DND-41 (cell line): ENCODE measurements at regions not wholly inside any gene's neighbourhood (a gene's known extent, or its start where the extent isn't known, plus 50 kb on each side); places are given as distances from the start of the nearest gene placed in this dataset.

Experiments
- ATAC-seq: fragments of 200-7000 bp; cut with Tn5 transposase; 3 replicates; pipeline ENCODE4 v1.9.1; 2021; ENCODE audit warnings: low read depth; ENCODE audit not compliant: insufficient read depth
- DNase-seq: peaks from one replicate; pipeline ENCODE4 v3.0.0-alpha.2; 2020
- H2AFZ ChIP-seq: 2 replicates; pipeline ENCODE4 v1.6.0; 2012; ENCODE audit warnings: low read depth, low read length
- H3K27ac ChIP-seq: 2 replicates; pipeline ENCODE4 v1.5.1; 2012; ENCODE audit warnings: low read length, inconsistent platforms
- H3K27me3 ChIP-seq: fragments of 200-600 bp; sonication (generic); 2 replicates; pipeline ENCODE4 v1.6.0; 2012; ENCODE audit warnings: low read length, mild to moderate bottlenecking, inconsistent platforms; ENCODE audit not compliant: insufficient read depth, poor library complexity
- H3K36me3 ChIP-seq: 2 replicates; pipeline ENCODE4 v1.5.1; 2012; ENCODE audit warnings: low read length, inconsistent platforms; ENCODE audit not compliant: insufficient read depth
- H3K4me1 ChIP-seq: 2 replicates; pipeline ENCODE4 v1.5.1; 2012; ENCODE audit warnings: mild to moderate bottlenecking, low read length; ENCODE audit not compliant: insufficient read depth
- H3K4me2 ChIP-seq: 2 replicates; pipeline ENCODE4 v1.6.0; 2012; ENCODE audit warnings: mild to moderate bottlenecking, moderate library complexity, low read length, inconsistent platforms; ENCODE audit not compliant: insufficient read depth
- H3K4me3 ChIP-seq, 2 experiments: fragments of 200-600 bp in 1 of 2; shearing (Covaris generic) in 1 of 2; 2 replicates each; pipeline ENCODE4 v1.5.1; 2012 to 2016; ENCODE audit warnings: inconsistent platforms in 2 of 2, low read length in 2 of 2, mild to moderate bottlenecking in 2 of 2, low read depth in 1 of 2, moderate library complexity in 1 of 2
- H3K79me2 ChIP-seq: 2 replicates; pipeline ENCODE4 v1.6.0; 2012; ENCODE audit warnings: low read length, inconsistent platforms; ENCODE audit not compliant: insufficient read depth
- H3K9ac ChIP-seq: 2 replicates; pipeline ENCODE4 v1.6.0; 2012; ENCODE audit warnings: low read depth, mild to moderate bottlenecking, inconsistent platforms, low read length, moderate library complexity
- H3K9me3 ChIP-seq: 2 replicates; pipeline ENCODE4 v1.5.1; 2012; ENCODE audit warnings: low read length, moderate library complexity, mild to moderate bottlenecking, inconsistent platforms; ENCODE audit not compliant: insufficient read depth, severe bottlenecking
- H4K20me1 ChIP-seq: 2 replicates; pipeline ENCODE4 v1.6.0; 2012; ENCODE audit warnings: low read length; ENCODE audit not compliant: insufficient read depth
- EZH2 ChIP-seq: IDR thresholded peaks from 3 replicates; pipeline ENCODE4 v1.6.1; 2012; ENCODE audit warnings: borderline replicate concordance, low read depth, mild to moderate bottlenecking, moderate library complexity, low read length, inconsistent platforms; ENCODE audit not compliant: severe bottlenecking
- TF ChIP-seq, protein P1 (sequence below): IDR thresholded peaks from 2 replicates; pipeline ENCODE4 v1.5.1; 2012; ENCODE audit warnings: borderline replicate concordance, low read length, moderate library complexity, mild to moderate bottlenecking; ENCODE audit not compliant: poor library complexity, severe bottlenecking; ENCODE audit errors: extremely low read depth

- DNase-seq, result no peak
- Histone ChIP-seq H3K79me2 (no peaks in the 10 kb centered on the region), H2AFZ (no peak overlapping the region), H3K36me3 (no peaks in the 10 kb centered on the region), H4K20me1 (no peaks in the 10 kb centered on the region), H3K9me3 (no peaks in the 10 kb centered on the region), H3K4me3 (no peak overlapping the region), H3K4me2 (no peak overlapping the region), H3K27me3 (peaks cover 3% of the 10 kb centered on the region), H3K4me1 (no peaks in the 10 kb centered on the region), H3K9ac (no peak overlapping the region), H3K27ac (no peak overlapping the region)
- TF ChIP-seq EZH2, result no peak
- ATAC-seq, result no peak
These were observed 271.2 kb downstream of the GLI2 start for GRCh38 chr2:121006743-121007489.

- Histone ChIP-seq H3K36me3 (no peaks in the 10 kb centered on the region), H3K4me2 (no peak overlapping the region), H3K4me1 (no peaks in the 10 kb centered on the region), H3K79me2 (no peaks in the 10 kb centered on the region), H3K9me3 (no peaks in the 10 kb centered on the region), H2AFZ (no peak overlapping the region), H3K27me3 (peaks cover 3% of the 10 kb centered on the region), H3K27ac (no peak overlapping the region), H3K9ac (no peak overlapping the region), H3K4me3 (no peak overlapping the region), H4K20me1 (no peaks in the 10 kb centered on the region)
- no peak for TF ChIP-seq EZH2
- TF ChIP-seq, protein P1, sequence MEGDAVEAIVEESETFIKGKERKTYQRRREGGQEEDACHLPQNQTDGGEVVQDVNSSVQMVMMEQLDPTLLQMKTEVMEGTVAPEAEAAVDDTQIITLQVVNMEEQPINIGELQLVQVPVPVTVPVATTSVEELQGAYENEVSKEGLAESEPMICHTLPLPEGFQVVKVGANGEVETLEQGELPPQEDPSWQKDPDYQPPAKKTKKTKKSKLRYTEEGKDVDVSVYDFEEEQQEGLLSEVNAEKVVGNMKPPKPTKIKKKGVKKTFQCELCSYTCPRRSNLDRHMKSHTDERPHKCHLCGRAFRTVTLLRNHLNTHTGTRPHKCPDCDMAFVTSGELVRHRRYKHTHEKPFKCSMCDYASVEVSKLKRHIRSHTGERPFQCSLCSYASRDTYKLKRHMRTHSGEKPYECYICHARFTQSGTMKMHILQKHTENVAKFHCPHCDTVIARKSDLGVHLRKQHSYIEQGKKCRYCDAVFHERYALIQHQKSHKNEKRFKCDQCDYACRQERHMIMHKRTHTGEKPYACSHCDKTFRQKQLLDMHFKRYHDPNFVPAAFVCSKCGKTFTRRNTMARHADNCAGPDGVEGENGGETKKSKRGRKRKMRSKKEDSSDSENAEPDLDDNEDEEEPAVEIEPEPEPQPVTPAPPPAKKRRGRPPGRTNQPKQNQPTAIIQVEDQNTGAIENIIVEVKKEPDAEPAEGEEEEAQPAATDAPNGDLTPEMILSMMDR, result no peak
- no peak for ATAC-seq
- DNase-seq, result no peak
These were observed 271.8 kb downstream of the GLI2 start for GRCh38 chr2:121007490-121007853.

DNA sequence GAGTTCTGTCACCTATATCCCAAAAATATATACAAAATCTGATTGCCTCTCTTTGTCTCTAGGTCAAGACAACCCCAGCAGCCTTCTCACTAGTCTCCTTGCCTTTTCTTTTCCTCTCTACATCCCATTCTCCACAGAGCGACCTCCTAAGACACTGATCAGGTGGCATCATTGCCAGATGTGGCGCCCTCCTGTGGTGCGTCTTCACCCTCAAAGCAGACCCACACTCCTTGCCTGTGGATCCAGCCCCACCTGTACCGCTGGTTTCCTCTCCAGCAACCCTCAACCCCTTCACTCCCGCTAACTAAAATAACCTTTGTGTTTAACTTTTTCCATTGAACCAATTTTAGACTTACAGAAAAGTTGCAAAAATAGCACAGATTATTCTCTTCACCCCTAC, 273.3 kb downstream of the GLI2 start:
- no peak for TF ChIP-seq EZH2
- TF ChIP-seq, protein P1, result peak; percentile 41
- H3K9ac ChIP-seq, result no peak overlapping the region
- H3K79me2 ChIP-seq, result no peaks in the 10 kb centered on the region
- no peaks in the 10 kb centered on the region for H3K4me1 ChIP-seq
- no peak for ATAC-seq
- H3K4me3 ChIP-seq, result no peak overlapping the region
- no peak overlapping the region for H3K4me2 ChIP-seq
- no peaks in the 10 kb centered on the region for H4K20me1 ChIP-seq
- no peak overlapping the region for H3K27ac ChIP-seq
- no peak for DNase-seq
- H2AFZ ChIP-seq, result no peak overlapping the region
- H3K9me3 ChIP-seq, result no peaks in the 10 kb centered on the region
- no peaks in the 10 kb centered on the region for H3K36me3 ChIP-seq
- H3K27me3 ChIP-seq, result peaks cover 3% of the 10 kb centered on the region

GRCh38 chr2:121010998-121011397, 274.0 kb downstream of the TFCP2L1 start:
- Histone ChIP-seq H3K36me3 (no peaks in the 10 kb centered on the region), H3K9ac (no peak overlapping the region)
- ATAC-seq, result no peak

More at GRCh38 chr2:121010998-121011397, 274.0 kb downstream of the TFCP2L1 start:
- Histone ChIP-seq H3K4me3 (no peak overlapping the region), H3K4me2 (no peak overlapping the region), H3K27me3 (peaks cover 8% of the 10 kb centered on the region), H3K79me2 (no peaks in the 10 kb centered on the region), H4K20me1 (no peaks in the 10 kb centered on the region), H3K27ac (no peak overlapping the region), H2AFZ (no peak overlapping the region), H3K9me3 (no peaks in the 10 kb centered on the region), H3K4me1 (no peaks in the 10 kb centered on the region)
- no peak for DNase-seq
- TF ChIP-seq EZH2, result no peak
- TF ChIP-seq, protein P1, result no peak
